K562 (cell line): ENCODE measurements at regions not wholly inside any gene's neighbourhood (a gene's known extent, or its start where the extent isn't known, plus 50 kb on each side); places are given as distances from the start of the nearest gene placed in this dataset.

Source experiments
- ARHGAP35 ChIP-seq: fragments of 450-650 bp; IDR thresholded peaks from 2 replicates; pipeline ENCODE4 v1.6.1; 2018; ENCODE audit not compliant: partially characterized antibody
- BRCA1 ChIP-seq, 2 experiments: fragments of 450-650 bp in 1 of 2; sonication (generic) in 1 of 2; formaldehyde crosslinking in 1 of 2; IDR thresholded peaks; 2 replicates each; pipeline versions ENCODE4 v1.5.0 to v1.6.1; 2017 to 2020; ENCODE audit warnings: mild to moderate bottlenecking in 1 of 2, missing genetic modification reagents in 1 of 2
- CC2D1A ChIP-seq: fragments of 450-650 bp; IDR thresholded peaks from 2 replicates; pipeline ENCODE4 v1.6.1; 2017; ENCODE audit warnings: mild to moderate bottlenecking
- CTCF ChIP-seq, 3 experiments: IDR thresholded peaks in 2 of 3; conservative IDR thresholded peaks in 1 of 3; 2 replicates each; pipeline ENCODE4 v1.5.1; 2011 to 2012; ENCODE audit warnings: low read length in 3 of 3, mild to moderate bottlenecking in 3 of 3, control low read depth in 2 of 3, improper control_type of control experiment in 1 of 3, inconsistent platforms in 1 of 3, low read depth in 1 of 3, mixed read lengths in 1 of 3, moderate library complexity in 1 of 3; ENCODE audit not compliant: insufficient read depth in 2 of 3
- FOXJ3 ChIP-seq: sonication (generic); formaldehyde crosslinking; IDR thresholded peaks from 2 replicates; pipeline ENCODE4 v1.4.0; 2020; ENCODE audit warnings: mild to moderate bottlenecking, missing genetic modification reagents
- GTF2F1 ChIP-seq: IDR thresholded peaks from 2 replicates; pipeline ENCODE4 v1.6.1; 2011; ENCODE audit warnings: low read depth, low read length, improper control_type of control experiment
- MAX ChIP-seq: sonication (generic); formaldehyde crosslinking; IDR thresholded peaks from 2 replicates; pipeline ENCODE4 v1.9.0; 2022; ENCODE audit warnings: mild to moderate bottlenecking, missing genetic modification reagents
- STAT5B ChIP-seq: fragments of 250-450 bp; sonication (Bioruptor Pico); IDR thresholded peaks from 2 replicates; pipeline ENCODE4 v1.8.0; 2021; ENCODE audit warnings: mild to moderate bottlenecking, inconsistent platforms
- TBP ChIP-seq: optimal IDR thresholded peaks from 2 replicates; pipeline ENCODE3; 2011; ENCODE audit warnings: low read depth, low read length, improper control_type of control experiment
- XRCC5 ChIP-seq: fragments of 200-400 bp; formaldehyde crosslinking; IDR thresholded peaks from 2 replicates; pipeline ENCODE4 v1.6.1; 2017; ENCODE audit warnings: low read depth, mild to moderate bottlenecking, low read length
- ZC3H4 ChIP-seq: sonication (generic); formaldehyde crosslinking; IDR thresholded peaks from 2 replicates; pipeline ENCODE4 v1.9.0; 2021; ENCODE audit warnings: missing genetic modification reagents, borderline replicate concordance
- ZNF274 ChIP-seq: IDR thresholded peaks from 2 replicates; pipeline ENCODE4 v1.6.1; 2011; ENCODE audit warnings: low read depth, mild to moderate bottlenecking, low read length, moderate library complexity, borderline replicate concordance
- ZNF583 ChIP-seq: fragments of 250-450 bp; sonication (Bioruptor Pico); IDR thresholded peaks from 2 replicates; pipeline ENCODE4 v1.4.0; 2020
- ZZZ3 ChIP-seq: fragments of 450-650 bp; IDR thresholded peaks from 2 replicates; pipeline ENCODE4 v1.6.1; 2016; ENCODE audit warnings: antibody characterized with exemption, mild to moderate bottlenecking, moderate library complexity

- TF ChIP-seq CTCF (IDR thresholded peaks at IDR 0.05 in 2 of 3, conservative IDR thresholded peaks at IDR 0.05 in 1 of 3; ENCODE audit: insufficient read depth in 2 of 3, low read depth in 1 of 3, low read length in 3 of 3) (no peak), ZZZ3 (no peak), STAT5B (no peak), XRCC5 (no peak), ZNF583 (no peak), CC2D1A (no peak), ZNF274 (no peak), ARHGAP35 (no peak), MAX (CRISPR knock-in tag) (no peak), FOXJ3 (CRISPR knock-in tag) (no peak), TBP (no peak), GTF2F1 (no peak), BRCA1 (IDR thresholded peaks at IDR 0.05) (no peak), BRCA1 (CRISPR knock-in tag; IDR thresholded peaks at IDR 0.05) (no peak), ZC3H4 (CRISPR knock-in tag) (no peak)
Observed at GRCh38 chr7:153509768-153510167, 542.4 kb upstream of the DPP6 start.
